ENCODE measurements at regions not wholly inside any gene's neighbourhood (a gene's known extent, or its start where the extent isn't known, plus 50 kb on each side); places are given as distances from the start of the nearest gene placed in this dataset.

DNA sequence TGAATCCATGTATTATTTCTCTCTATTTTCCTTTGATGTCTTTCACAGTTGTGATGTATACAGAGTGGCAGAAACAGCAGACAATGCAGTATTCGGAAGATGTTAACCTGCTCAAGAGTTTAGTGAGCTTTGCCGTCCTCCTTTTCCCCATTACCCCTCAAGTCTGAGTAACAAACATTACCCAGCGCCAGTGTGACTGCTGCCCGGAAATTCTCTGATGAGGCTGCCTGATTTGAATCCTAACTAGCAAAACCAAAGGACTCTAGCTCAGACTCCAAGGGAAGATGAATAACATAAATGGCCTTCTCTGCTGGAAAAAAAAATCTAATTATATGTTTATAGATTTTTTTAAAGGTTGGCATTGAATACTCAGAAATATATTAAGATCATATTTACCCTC, 247.3 kb upstream of the SOX21 start:
- Histone ChIP-seq H2AFZ (no peak overlapping the region), H3K4me1 (ENCODE audit: insufficient read depth) (no peaks in the 10 kb centered on the region), H3F3A (replicated peaks; ENCODE audit: low read depth) (no peaks in the 10 kb centered on the region), H3K4me3 (no peak overlapping the region), H3K9me2 (ENCODE audit: insufficient read depth) (no peaks in the 10 kb centered on the region), H3K36me3 (ENCODE audit: insufficient read depth) (no peaks in the 10 kb centered on the region), H3K27me3 (ENCODE audit: insufficient read depth) (no peaks in the 10 kb centered on the region), H3K79me2 (replicated peaks; ENCODE audit: insufficient read depth) (no peaks in the 10 kb centered on the region), H4K20me1 (replicated peaks; ENCODE audit: insufficient read depth) (no peaks in the 10 kb centered on the region), H3K4me2 (no peak overlapping the region), H3K27ac (ENCODE audit: low read depth) (no peak overlapping the region)
- DNase-seq (ENCODE audit: low spot score) (no peak), ATAC-seq (no peak)
- Mint-ChIP-seq H3K36me3 (ENCODE audit: low read depth) (no peaks in the 10 kb centered on the region), H3K4me1 (no peaks in the 10 kb centered on the region), H3K27me3 (ENCODE audit: insufficient read depth, low read depth, poor library complexity) (no peaks in the 10 kb centered on the region), H3K4me3 (no peak overlapping the region), H3K27ac (no peak overlapping the region), H3K9me3 (no peaks in the 10 kb centered on the region; the same call in 2 of the 3 replicates)
- TF ChIP-seq EZH2phosphoT487 (IDR thresholded peaks at IDR 0.05; ENCODE audit: unreplicated experiment) (no peak), ZNF114 (CRISPR knock-in tag; IDR thresholded peaks at IDR 0.05) (no peak), NANOG (IDR thresholded peaks at IDR 0.05; ENCODE audit: borderline replicate concordance) (no peak), EZH2 (IDR thresholded peaks at IDR 0.05; ENCODE audit: low read depth, unreplicated experiment) (no peak), STAT1 (IDR thresholded peaks at IDR 0.05; ENCODE audit: unreplicated experiment) (no peak), ZNF331 (CRISPR knock-in tag; IDR thresholded peaks at IDR 0.05; ENCODE audit: low read depth) (no peak)
- TF ChIP-seq, protein P1, sequence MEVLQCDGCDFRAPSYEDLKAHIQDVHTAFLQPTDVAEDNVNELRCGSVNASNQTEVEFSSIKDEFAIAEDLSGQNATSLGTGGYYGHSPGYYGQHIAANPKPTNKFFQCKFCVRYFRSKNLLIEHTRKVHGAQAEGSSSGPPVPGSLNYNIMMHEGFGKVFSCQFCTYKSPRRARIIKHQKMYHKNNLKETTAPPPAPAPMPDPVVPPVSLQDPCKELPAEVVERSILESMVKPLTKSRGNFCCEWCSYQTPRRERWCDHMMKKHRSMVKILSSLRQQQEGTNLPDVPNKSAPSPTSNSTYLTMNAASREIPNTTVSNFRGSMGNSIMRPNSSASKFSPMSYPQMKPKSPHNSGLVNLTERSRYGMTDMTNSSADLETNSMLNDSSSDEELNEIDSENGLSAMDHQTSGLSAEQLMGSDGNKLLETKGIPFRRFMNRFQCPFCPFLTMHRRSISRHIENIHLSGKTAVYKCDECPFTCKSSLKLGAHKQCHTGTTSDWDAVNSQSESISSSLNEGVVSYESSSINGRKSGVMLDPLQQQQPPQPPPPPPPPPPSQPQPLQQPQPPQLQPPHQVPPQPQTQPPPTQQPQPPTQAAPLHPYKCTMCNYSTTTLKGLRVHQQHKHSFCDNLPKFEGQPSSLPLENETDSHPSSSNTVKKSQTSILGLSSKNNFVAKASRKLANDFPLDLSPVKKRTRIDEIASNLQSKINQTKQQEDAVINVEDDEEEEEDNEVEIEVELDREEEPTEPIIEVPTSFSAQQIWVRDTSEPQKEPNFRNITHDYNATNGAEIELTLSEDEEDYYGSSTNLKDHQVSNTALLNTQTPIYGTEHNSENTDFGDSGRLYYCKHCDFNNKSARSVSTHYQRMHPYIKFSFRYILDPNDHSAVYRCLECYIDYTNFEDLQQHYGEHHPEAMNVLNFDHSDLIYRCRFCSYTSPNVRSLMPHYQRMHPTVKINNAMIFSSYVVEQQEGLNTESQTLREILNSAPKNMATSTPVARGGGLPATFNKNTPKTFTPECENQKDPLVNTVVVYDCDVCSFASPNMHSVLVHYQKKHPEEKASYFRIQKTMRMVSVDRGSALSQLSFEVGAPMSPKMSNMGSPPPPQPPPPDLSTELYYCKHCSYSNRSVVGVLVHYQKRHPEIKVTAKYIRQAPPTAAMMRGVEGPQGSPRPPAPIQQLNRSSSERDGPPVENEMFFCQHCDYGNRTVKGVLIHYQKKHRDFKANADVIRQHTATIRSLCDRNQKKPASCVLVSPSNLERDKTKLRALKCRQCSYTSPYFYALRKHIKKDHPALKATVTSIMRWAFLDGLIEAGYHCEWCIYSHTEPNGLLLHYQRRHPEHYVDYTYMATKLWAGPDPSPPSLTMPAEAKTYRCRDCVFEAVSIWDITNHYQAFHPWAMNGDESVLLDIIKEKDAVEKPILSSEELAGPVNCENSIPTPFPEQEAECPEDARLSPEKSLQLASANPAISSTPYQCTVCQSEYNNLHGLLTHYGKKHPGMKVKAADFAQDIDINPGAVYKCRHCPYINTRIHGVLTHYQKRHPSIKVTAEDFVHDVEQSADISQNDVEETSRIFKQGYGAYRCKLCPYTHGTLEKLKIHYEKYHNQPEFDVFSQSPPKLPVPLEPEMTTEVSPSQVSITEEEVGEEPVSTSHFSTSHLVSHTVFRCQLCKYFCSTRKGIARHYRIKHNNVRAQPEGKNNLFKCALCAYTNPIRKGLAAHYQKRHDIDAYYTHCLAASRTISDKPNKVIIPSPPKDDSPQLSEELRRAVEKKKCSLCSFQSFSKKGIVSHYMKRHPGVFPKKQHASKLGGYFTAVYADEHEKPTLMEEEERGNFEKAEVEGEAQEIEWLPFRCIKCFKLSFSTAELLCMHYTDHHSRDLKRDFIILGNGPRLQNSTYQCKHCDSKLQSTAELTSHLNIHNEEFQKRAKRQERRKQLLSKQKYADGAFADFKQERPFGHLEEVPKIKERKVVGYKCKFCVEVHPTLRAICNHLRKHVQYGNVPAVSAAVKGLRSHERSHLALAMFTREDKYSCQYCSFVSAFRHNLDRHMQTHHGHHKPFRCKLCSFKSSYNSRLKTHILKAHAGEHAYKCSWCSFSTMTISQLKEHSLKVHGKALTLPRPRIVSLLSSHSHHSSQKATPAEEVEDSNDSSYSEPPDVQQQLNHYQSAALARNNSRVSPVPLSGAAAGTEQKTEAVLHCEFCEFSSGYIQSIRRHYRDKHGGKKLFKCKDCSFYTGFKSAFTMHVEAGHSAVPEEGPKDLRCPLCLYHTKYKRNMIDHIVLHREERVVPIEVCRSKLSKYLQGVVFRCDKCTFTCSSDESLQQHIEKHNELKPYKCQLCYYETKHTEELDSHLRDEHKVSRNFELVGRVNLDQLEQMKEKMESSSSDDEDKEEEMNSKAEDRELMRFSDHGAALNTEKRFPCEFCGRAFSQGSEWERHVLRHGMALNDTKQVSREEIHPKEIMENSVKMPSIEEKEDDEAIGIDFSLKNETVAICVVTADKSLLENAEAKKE (CRISPR knock-in tag; IDR thresholded peaks at IDR 0.05): no peak
- TF ChIP-seq, protein P2, sequence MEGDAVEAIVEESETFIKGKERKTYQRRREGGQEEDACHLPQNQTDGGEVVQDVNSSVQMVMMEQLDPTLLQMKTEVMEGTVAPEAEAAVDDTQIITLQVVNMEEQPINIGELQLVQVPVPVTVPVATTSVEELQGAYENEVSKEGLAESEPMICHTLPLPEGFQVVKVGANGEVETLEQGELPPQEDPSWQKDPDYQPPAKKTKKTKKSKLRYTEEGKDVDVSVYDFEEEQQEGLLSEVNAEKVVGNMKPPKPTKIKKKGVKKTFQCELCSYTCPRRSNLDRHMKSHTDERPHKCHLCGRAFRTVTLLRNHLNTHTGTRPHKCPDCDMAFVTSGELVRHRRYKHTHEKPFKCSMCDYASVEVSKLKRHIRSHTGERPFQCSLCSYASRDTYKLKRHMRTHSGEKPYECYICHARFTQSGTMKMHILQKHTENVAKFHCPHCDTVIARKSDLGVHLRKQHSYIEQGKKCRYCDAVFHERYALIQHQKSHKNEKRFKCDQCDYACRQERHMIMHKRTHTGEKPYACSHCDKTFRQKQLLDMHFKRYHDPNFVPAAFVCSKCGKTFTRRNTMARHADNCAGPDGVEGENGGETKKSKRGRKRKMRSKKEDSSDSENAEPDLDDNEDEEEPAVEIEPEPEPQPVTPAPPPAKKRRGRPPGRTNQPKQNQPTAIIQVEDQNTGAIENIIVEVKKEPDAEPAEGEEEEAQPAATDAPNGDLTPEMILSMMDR (conservative IDR thresholded peaks at IDR 0.05; ENCODE audit: low read depth in 2 of 2): no peak
- TF ChIP-seq, protein P3, sequence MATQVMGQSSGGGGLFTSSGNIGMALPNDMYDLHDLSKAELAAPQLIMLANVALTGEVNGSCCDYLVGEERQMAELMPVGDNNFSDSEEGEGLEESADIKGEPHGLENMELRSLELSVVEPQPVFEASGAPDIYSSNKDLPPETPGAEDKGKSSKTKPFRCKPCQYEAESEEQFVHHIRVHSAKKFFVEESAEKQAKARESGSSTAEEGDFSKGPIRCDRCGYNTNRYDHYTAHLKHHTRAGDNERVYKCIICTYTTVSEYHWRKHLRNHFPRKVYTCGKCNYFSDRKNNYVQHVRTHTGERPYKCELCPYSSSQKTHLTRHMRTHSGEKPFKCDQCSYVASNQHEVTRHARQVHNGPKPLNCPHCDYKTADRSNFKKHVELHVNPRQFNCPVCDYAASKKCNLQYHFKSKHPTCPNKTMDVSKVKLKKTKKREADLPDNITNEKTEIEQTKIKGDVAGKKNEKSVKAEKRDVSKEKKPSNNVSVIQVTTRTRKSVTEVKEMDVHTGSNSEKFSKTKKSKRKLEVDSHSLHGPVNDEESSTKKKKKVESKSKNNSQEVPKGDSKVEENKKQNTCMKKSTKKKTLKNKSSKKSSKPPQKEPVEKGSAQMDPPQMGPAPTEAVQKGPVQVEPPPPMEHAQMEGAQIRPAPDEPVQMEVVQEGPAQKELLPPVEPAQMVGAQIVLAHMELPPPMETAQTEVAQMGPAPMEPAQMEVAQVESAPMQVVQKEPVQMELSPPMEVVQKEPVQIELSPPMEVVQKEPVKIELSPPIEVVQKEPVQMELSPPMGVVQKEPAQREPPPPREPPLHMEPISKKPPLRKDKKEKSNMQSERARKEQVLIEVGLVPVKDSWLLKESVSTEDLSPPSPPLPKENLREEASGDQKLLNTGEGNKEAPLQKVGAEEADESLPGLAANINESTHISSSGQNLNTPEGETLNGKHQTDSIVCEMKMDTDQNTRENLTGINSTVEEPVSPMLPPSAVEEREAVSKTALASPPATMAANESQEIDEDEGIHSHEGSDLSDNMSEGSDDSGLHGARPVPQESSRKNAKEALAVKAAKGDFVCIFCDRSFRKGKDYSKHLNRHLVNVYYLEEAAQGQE (IDR thresholded peaks at IDR 0.05; ENCODE audit: unreplicated experiment): no peak
